HepG2 (cell line): ENCODE measurements at regions not wholly inside any gene's neighbourhood (a gene's known extent, or its start where the extent isn't known, plus 50 kb on each side); places are given as distances from the start of the nearest gene placed in this dataset.
"Not testable (repeated sequence)": the region's sequence is repeated elsewhere in the genome, so short reads cannot be mapped to it uniquely, and the experiment has no call there.

Experiments used
- ATAC-seq: fragments of 200-7000 bp; cut with Tn5 transposase; 3 replicates; pipeline ENCODE4 v1.9.1; 2020; ENCODE audit warnings: mild to moderate bottlenecking, moderate library complexity
- BruUV-seq: library from RNA; stranded (reverse); fragments of 400-500 nt; replicated peaks from 2 replicates; lab custom pipeline; 2021; lab: Mats Ljungman, UMichigan
- CTCF ChIA-PET: fragments of 300-600 bp; formaldehyde crosslinking; extraction: SDS; loops from one replicate; lab custom pipeline; 2021; ENCODE audit warnings: low total read pairs, inconsistent platforms, low intra/inter-chr PET ratio; lab: Yijun Ruan, JAX
- POLR2A ChIA-PET: fragments of 350-600 bp; sonication (Branson Sonifier 250); formaldehyde crosslinking; loops from one replicate; lab custom pipeline; 2020; ENCODE audit warnings: antibody characterized with exemption, inconsistent platforms; lab: Yijun Ruan, JAX
- DNase-seq: peaks from one replicate; pipeline ENCODE4 v3.0.0-alpha.2; 2015; ENCODE audit warnings: low spot score
- FAIRE-seq: peaks from 3 replicates; lab custom pipeline; 2011; peaks lifted over from hg19 to GRCh38; lab: Jason Lieb, UNC
- H2AFZ ChIP-seq: one replicate; pipeline ENCODE4 v1.6.1; 2011; ENCODE audit warnings: low read length, inconsistent platforms
- H3K27ac ChIP-seq: fragments of 300-600 bp; 3 replicates; pipeline ENCODE4 v1.8.0; 2011; ENCODE audit warnings: mixed run types, mild to moderate bottlenecking, mixed read lengths, low read length, inconsistent platforms; ENCODE audit not compliant: insufficient read depth; ENCODE audit errors: extremely low read length
- H3K27me3 ChIP-seq, 2 experiments: fragments of 200-600 bp in 1 of 2; 2 replicates in 1 of 2; 3 replicates in 1 of 2; pipeline versions ENCODE4 v1.6.0 to v1.8.0; 2011; ENCODE audit warnings: low read length in 2 of 2, mild to moderate bottlenecking in 2 of 2, moderate library complexity in 2 of 2, inconsistent platforms in 1 of 2; ENCODE audit not compliant: insufficient read depth in 2 of 2, control insufficient read depth in 1 of 2
- H3K36me3 ChIP-seq, 2 experiments: fragments of 200-600 bp in 1 of 2; replicated peaks in 1 of 2; 2 replicates in 1 of 2; 3 replicates in 1 of 2; pipeline versions ENCODE4 v1.5.1 to v1.8.0; 2011; ENCODE audit warnings: low read length in 2 of 2, inconsistent platforms in 1 of 2; ENCODE audit not compliant: insufficient read depth in 2 of 2, control insufficient read depth in 1 of 2
- H3K4me1 ChIP-seq: 2 replicates; pipeline ENCODE4 v1.5.1; 2012; ENCODE audit warnings: low read length, inconsistent platforms; ENCODE audit not compliant: insufficient read depth
- H3K4me2 ChIP-seq: 2 replicates; pipeline ENCODE4 v1.6.0; 2011; ENCODE audit warnings: low read depth, low read length, inconsistent platforms
- H3K4me3 ChIP-seq, 3 experiments: fragments of 200-600 bp in 1 of 3; sonication (generic), shearing (Covaris generic) in 1 of 3; replicated peaks in 1 of 3; 2 replicates each; pipeline ENCODE4 v1.5.1; 2011 to 2016; ENCODE audit warnings: low read length in 3 of 3, inconsistent platforms in 2 of 3, low read depth in 2 of 3, mild to moderate bottlenecking in 2 of 3, control low read depth in 1 of 3, mixed read lengths in 1 of 3; ENCODE audit not compliant: insufficient read depth in 1 of 3
- H3K79me2 ChIP-seq: one replicate; pipeline ENCODE4 v1.6.1; 2011; ENCODE audit warnings: low read length, inconsistent platforms; ENCODE audit not compliant: insufficient read depth
- H3K9ac ChIP-seq: 2 replicates; pipeline ENCODE4 v1.6.0; 2011; ENCODE audit warnings: mild to moderate bottlenecking, low read depth, low read length, inconsistent platforms; ENCODE audit not compliant: insufficient read depth
- H3K9me3 ChIP-seq: 2 replicates; pipeline ENCODE4 v1.5.1; 2012; ENCODE audit warnings: mild to moderate bottlenecking, low read length
- H4K20me1 ChIP-seq: 2 replicates; pipeline ENCODE4 v1.6.0; 2011; ENCODE audit warnings: inconsistent platforms, mild to moderate bottlenecking, low read length, moderate library complexity; ENCODE audit not compliant: insufficient read depth
- CREM ChIP-seq, 2 experiments: sonication (generic) in 1 of 2; formaldehyde crosslinking in 1 of 2; IDR thresholded peaks; 2 replicates each; pipeline versions ENCODE4 v1.4.0 to v1.6.1; 2016 to 2020; ENCODE audit warnings: antibody characterized with exemption in 1 of 2, mild to moderate bottlenecking in 1 of 2, missing genetic modification reagents in 1 of 2
- FOXK2 ChIP-seq: fragments of 450-650 bp; IDR thresholded peaks from 2 replicates; pipeline ENCODE4 v1.6.1; 2016
- HCFC1 ChIP-seq: fragments of 150-350 bp; IDR thresholded peaks from 2 replicates; pipeline ENCODE4 v1.6.1; 2014; ENCODE audit warnings: low read depth, low read length
- ZNF33A ChIP-seq: sonication (generic); formaldehyde crosslinking; IDR thresholded peaks from 2 replicates; pipeline ENCODE4 v1.5.1; 2020; ENCODE audit warnings: missing genetic modification reagents, mild to moderate bottlenecking, moderate library complexity, borderline replicate concordance
- ZNF564 ChIP-seq: sonication (generic); formaldehyde crosslinking; IDR thresholded peaks from 2 replicates; pipeline ENCODE4 v1.8.1; 2023; ENCODE audit warnings: mild to moderate bottlenecking, missing genetic modification reagents
- WGBS: methylation state at CpG from one replicate; pipeline ENCODE4 v1.1.6; 2017; ENCODE audit warnings: low lambda C conversion rate; 5-methylcytosine and 5-hydroxymethylcytosine counted together
- in situ Hi-C: cut with HindIII; loops from 2 replicates; pipeline ENCODE4 v1.10.0; 2017; ENCODE audit warnings: low pct_unique_long_range_greater_than_20kb; ENCODE audit not compliant: extremely low pct_ligation_motif_present
- intact Hi-C: fragments of 100-400 bp; cut with micrococcal nuclease; formaldehyde crosslinking; loops from one replicate; pipeline ENCODE4 v1.10.0; 2022; ENCODE audit not compliant: unreplicated experiment
- TF ChIP-seq, protein P1 (sequence below): sonication (generic); formaldehyde crosslinking; IDR thresholded peaks from 2 replicates; pipeline ENCODE4 v1.4.0; 2020; ENCODE audit warnings: missing genetic modification reagents
- TF ChIP-seq, protein P2 (sequence below): sonication (generic); formaldehyde crosslinking; IDR thresholded peaks from 2 replicates; pipeline ENCODE4 v1.5.0; 2020; ENCODE audit warnings: mild to moderate bottlenecking, missing genetic modification reagents, moderate library complexity
- TF ChIP-seq, protein P3 (sequence below), 2 experiments: sonication (generic) in 1 of 2; formaldehyde crosslinking in 1 of 2; IDR thresholded peaks; 2 replicates each; pipeline versions ENCODE4 v1.4.0 to v1.6.1; 2018 to 2020; ENCODE audit warnings: missing genetic modification reagents in 2 of 2, borderline replicate concordance in 1 of 2, low read depth in 1 of 2, mild to moderate bottlenecking in 1 of 2, missing biosample characterization in 1 of 2

DNA sequence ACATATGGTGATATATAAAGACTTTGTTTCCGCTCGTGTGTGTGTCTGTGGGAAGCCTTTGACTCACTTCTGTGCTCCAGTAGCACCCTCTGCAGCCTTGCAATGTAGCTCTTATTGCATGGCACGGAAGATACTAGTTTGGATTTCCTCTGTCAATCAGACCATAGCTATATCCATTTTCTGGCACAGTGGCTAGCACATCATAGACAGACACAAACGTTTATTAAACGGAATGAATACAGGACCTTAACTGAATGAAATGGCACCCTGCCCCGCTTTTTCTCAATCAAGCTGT lies 124.0 kb upstream of the PTPN20 start (continued):
- TF ChIP-seq, protein P1, sequence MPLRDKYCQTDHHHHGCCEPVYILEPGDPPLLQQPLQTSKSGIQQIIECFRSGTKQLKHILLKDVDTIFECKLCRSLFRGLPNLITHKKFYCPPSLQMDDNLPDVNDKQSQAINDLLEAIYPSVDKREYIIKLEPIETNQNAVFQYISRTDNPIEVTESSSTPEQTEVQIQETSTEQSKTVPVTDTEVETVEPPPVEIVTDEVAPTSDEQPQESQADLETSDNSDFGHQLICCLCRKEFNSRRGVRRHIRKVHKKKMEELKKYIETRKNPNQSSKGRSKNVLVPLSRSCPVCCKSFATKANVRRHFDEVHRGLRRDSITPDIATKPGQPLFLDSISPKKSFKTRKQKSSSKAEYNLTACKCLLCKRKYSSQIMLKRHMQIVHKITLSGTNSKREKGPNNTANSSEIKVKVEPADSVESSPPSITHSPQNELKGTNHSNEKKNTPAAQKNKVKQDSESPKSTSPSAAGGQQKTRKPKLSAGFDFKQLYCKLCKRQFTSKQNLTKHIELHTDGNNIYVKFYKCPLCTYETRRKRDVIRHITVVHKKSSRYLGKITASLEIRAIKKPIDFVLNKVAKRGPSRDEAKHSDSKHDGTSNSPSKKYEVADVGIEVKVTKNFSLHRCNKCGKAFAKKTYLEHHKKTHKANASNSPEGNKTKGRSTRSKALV (CRISPR knock-in tag), result no peak
- TF ChIP-seq, protein P2, sequence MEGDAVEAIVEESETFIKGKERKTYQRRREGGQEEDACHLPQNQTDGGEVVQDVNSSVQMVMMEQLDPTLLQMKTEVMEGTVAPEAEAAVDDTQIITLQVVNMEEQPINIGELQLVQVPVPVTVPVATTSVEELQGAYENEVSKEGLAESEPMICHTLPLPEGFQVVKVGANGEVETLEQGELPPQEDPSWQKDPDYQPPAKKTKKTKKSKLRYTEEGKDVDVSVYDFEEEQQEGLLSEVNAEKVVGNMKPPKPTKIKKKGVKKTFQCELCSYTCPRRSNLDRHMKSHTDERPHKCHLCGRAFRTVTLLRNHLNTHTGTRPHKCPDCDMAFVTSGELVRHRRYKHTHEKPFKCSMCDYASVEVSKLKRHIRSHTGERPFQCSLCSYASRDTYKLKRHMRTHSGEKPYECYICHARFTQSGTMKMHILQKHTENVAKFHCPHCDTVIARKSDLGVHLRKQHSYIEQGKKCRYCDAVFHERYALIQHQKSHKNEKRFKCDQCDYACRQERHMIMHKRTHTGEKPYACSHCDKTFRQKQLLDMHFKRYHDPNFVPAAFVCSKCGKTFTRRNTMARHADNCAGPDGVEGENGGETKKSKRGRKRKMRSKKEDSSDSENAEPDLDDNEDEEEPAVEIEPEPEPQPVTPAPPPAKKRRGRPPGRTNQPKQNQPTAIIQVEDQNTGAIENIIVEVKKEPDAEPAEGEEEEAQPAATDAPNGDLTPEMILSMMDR (CRISPR knock-in tag), result peak; percentile 52
- TF ChIP-seq ZNF564 (CRISPR knock-in tag), result no peak
- TF ChIP-seq FOXK2, result no peak
- no peak for TF ChIP-seq HCFC1
- TF ChIP-seq, protein P3, sequence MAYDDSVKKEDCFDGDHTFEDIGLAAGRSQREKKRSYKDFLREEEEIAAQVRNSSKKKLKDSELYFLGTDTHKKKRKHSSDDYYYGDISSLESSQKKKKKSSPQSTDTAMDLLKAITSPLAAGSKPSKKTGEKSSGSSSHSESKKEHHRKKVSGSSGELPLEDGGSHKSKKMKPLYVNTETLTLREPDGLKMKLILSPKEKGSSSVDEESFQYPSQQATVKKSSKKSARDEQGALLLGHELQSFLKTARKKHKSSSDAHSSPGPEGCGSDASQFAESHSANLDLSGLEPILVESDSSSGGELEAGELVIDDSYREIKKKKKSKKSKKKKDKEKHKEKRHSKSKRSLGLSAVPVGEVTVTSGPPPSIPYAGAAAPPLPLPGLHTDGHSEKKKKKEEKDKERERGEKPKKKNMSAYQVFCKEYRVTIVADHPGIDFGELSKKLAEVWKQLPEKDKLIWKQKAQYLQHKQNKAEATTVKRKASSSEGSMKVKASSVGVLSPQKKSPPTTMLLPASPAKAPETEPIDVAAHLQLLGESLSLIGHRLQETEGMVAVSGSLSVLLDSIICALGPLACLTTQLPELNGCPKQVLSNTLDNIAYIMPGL (CRISPR knock-in tag; IDR thresholded peaks at IDR 0.05; ENCODE audit: borderline replicate concordance in 1 of 2, low read depth in 1 of 2), result peak in 1 of 2 experiments; percentile 28; a peak in 1 of 4 replicates
- no peak for TF ChIP-seq ZNF33A
- no peak for TF ChIP-seq CREM (IDR thresholded peaks at IDR 0.05)
- TF ChIP-seq CREM (CRISPR knock-in tag; IDR thresholded peaks at IDR 0.05), result no peak
- TF ChIP-seq, all 625 proteins: peak for 4

DNA sequence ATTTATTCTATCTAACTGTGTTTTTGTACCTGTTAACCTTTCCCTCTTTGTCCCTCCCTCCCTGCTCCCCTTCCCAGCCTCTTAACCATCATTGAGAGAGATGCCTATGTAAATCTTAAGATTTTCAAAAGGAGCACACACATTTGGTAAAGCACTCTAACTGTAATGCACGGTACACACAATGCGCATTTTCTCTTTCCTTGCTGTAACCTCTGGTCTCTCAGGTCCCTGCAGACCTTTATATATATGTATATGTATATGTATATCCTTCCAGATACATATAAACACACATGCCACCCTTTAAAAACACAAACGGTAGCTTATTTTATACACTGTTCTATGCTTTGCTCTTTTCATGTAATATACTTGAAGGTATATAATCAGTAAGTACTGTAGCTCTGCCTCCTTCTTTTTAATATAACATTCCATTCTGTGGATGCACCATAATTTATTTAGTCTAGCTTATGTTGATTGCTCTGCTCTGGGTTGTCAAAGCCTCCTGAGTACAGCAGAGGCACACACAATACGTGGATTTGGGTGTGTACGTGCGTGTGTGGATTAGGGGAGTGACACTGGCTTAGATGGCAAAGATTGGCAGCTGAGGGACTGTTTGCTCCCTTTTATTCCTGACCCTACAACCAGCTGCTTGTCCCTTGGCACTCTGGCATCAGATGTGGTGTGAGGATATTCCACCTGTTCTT lies 118.4 kb upstream of the PTPN20 start:
- H3K79me2 ChIP-seq, intact Hi-C loops: not testable (repeated sequence)

DNA sequence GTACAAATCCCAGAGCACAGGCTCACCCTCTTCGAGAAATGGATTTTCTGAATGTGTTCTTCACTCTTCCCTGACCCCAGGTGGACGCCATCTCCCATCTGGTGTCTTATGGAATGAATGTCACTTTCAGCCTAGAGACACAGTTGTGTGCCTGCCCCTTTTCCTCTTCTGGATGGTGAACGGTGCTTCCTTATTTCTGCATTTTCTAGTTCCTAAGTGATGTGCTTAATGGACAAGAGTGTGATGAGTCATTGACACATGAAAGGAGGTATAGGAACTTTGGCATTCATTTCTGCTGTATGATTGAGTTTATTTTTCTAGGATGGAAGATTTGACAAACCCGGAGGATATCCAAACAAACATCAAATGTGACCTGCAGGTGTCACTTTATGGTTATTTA lies 114.9 kb upstream of the PTPN20 start:
- H3K27me3 ChIP-seq, CTCF ChIA-PET, intact Hi-C loops, H3K4me3 ChIP-seq, H3K27ac ChIP-seq, H3K79me2 ChIP-seq, H2AFZ ChIP-seq, in situ Hi-C loops, H3K4me2 ChIP-seq, H3K36me3 ChIP-seq, H4K20me1 ChIP-seq, H3K4me1 ChIP-seq, ATAC-seq, DNase-seq, H3K9me3 ChIP-seq, BruUV-seq, H3K9ac ChIP-seq, POLR2A ChIA-PET, FAIRE-seq: not testable (repeated sequence)
- 94% methylated on average over 4 of the region's 4 CpGs for WGBS

More for the DNA sequence above, 118.4 kb upstream of the PTPN20 start:
- in situ Hi-C loops, DNase-seq, H3K4me1 ChIP-seq, ATAC-seq, FAIRE-seq, CTCF ChIA-PET, H3K4me2 ChIP-seq, BruUV-seq, H3K9ac ChIP-seq, H3K9me3 ChIP-seq, H4K20me1 ChIP-seq, H3K36me3 ChIP-seq, H2AFZ ChIP-seq, H3K27ac ChIP-seq, H3K27me3 ChIP-seq, POLR2A ChIA-PET, H3K4me3 ChIP-seq: not testable (repeated sequence)
- 93% methylated on average over 4 of the region's 6 CpGs for WGBS
